GM12878 (cell line): ENCODE measurements at regions not wholly inside any gene's neighbourhood (a gene's known extent, or its start where the extent isn't known, plus 50 kb on each side); places are given as distances from the start of the nearest gene placed in this dataset.

ENCODE experiments used
- ATAC-seq: fragments of 200-7000 bp; cut with Tn5 transposase; 3 replicates; pipeline ENCODE4 v1.9.1; 2020; ENCODE audit warnings: mild to moderate bottlenecking, moderate library complexity
- BruUV-seq: library from RNA; stranded (reverse); fragments of 400-500 nt; replicated peaks from 2 replicates; lab custom pipeline; 2021; lab: Mats Ljungman, UMichigan
- CTCF ChIA-PET: fragments of 300-600 bp; sonication (Branson Sonifier 250); formaldehyde crosslinking; extraction: SDS; loops from one replicate; lab custom pipeline; 2021; ENCODE audit warnings: inconsistent platforms; lab: Yijun Ruan, JAX
- POLR2A ChIA-PET: fragments of 350-600 bp; formaldehyde crosslinking; extraction: SDS; loops from one replicate; lab custom pipeline; 2021; ENCODE audit warnings: inconsistent platforms; lab: Charles Lee
- RAD21 ChIA-PET: fragments of 300-600 bp; sonication (Branson Sonifier 250); formaldehyde crosslinking; loops from one replicate; lab custom pipeline; 2023; ENCODE audit warnings: antibody characterized with exemption; ENCODE audit not compliant: unreplicated experiment; lab: Charles Lee
- SMC1A ChIA-PET: fragments of 300-600 bp; sonication (Branson Sonifier 250); formaldehyde crosslinking; loops from one replicate; lab custom pipeline; 2023; ENCODE audit not compliant: unreplicated experiment, uncharacterized antibody; lab: Charles Lee
- DNase-seq: peaks from one replicate; pipeline ENCODE4 v3.0.0-alpha.2; 2011; ENCODE audit warnings: low read depth, low spot score
- FAIRE-seq: peaks from 3 replicates; lab custom pipeline; 2011; peaks lifted over from hg19 to GRCh38; lab: Jason Lieb, UNC
- H2AFZ ChIP-seq: 2 replicates; pipeline ENCODE4 v1.6.0; 2011; ENCODE audit warnings: low read depth, low read length, control low read depth; ENCODE audit not compliant: control insufficient read depth
- H3K27ac ChIP-seq: 2 replicates; pipeline ENCODE4 v1.5.1; 2011; ENCODE audit warnings: control low read depth; ENCODE audit not compliant: control insufficient read depth, insufficient read depth
- H3K27me3 ChIP-seq, 2 experiments: replicated peaks in 1 of 2; 2 replicates each; pipeline versions ENCODE4 v1.6.0 to v1.6.1; 2011; ENCODE audit warnings: low read length in 1 of 2; ENCODE audit not compliant: control insufficient read depth in 2 of 2, insufficient read depth in 2 of 2
- H3K36me3 ChIP-seq, 2 experiments: 2 replicates each; pipeline ENCODE4 v1.5.1; 2011; ENCODE audit warnings: low read length in 1 of 2; ENCODE audit not compliant: control insufficient read depth in 2 of 2, insufficient read depth in 2 of 2
- H3K4me1 ChIP-seq: 2 replicates; pipeline ENCODE4 v1.6.1; 2011; ENCODE audit warnings: mild to moderate bottlenecking, low read length, moderate library complexity, mixed read lengths; ENCODE audit not compliant: control insufficient read depth, insufficient read depth
- H3K4me2 ChIP-seq: 2 replicates; pipeline ENCODE4 v1.6.0; 2011; ENCODE audit warnings: control low read depth; ENCODE audit not compliant: control insufficient read depth, insufficient read depth
- H3K4me3 ChIP-seq: fragments of 200-600 bp; sonication (generic); 2 replicates; pipeline ENCODE4 v1.5.1; 2016
- H3K79me2 ChIP-seq: 2 replicates; pipeline ENCODE4 v1.6.0; 2011; ENCODE audit warnings: low read length; ENCODE audit not compliant: control insufficient read depth, insufficient read depth
- H3K9ac ChIP-seq: 2 replicates; pipeline ENCODE4 v1.8.0; 2011; ENCODE audit warnings: low read length, control low read depth, mixed read lengths; ENCODE audit not compliant: control insufficient read depth, insufficient read depth
- H3K9me3 ChIP-seq: replicated peaks from 3 replicates; pipeline ENCODE4 v1.5.1; 2011; ENCODE audit warnings: mild to moderate bottlenecking, low read length; ENCODE audit not compliant: control insufficient read depth, insufficient read depth
- H4K20me1 ChIP-seq: 2 replicates; pipeline ENCODE4 v1.6.0; 2011; ENCODE audit not compliant: control insufficient read depth, insufficient read depth
- BACH1 ChIP-seq: fragments of 450-650 bp; IDR thresholded peaks from 2 replicates; pipeline ENCODE4 v1.6.1; 2017; ENCODE audit warnings: mild to moderate bottlenecking, borderline replicate concordance
- IKZF1 ChIP-seq: fragments of 450-650 bp; conservative IDR thresholded peaks from 2 replicates; pipeline ENCODE4 v1.6.1; 2017; ENCODE audit warnings: antibody characterized with exemption, mild to moderate bottlenecking
- IKZF2 ChIP-seq, 2 experiments: fragments of 450-650 bp; IDR thresholded peaks; 2 replicates each; pipeline ENCODE4 v1.6.1; 2017; ENCODE audit warnings: mild to moderate bottlenecking in 2 of 2, moderate library complexity in 2 of 2
- NFYA ChIP-seq: IDR thresholded peaks from 2 replicates; pipeline ENCODE4 v1.6.1; 2011; ENCODE audit warnings: low read depth, mild to moderate bottlenecking, low read length, improper control_type of control experiment, borderline replicate concordance
- PAX5 ChIP-seq: IDR thresholded peaks from 2 replicates; pipeline ENCODE4 v1.6.1; 2011; ENCODE audit warnings: low read depth, low read length, borderline replicate concordance
- RAD21 ChIP-seq: IDR thresholded peaks from 2 replicates; pipeline ENCODE4 v1.6.1; 2011; ENCODE audit warnings: mild to moderate bottlenecking, low read depth, low read length, moderate library complexity; ENCODE audit not compliant: insufficient read depth
- STAT1 ChIP-seq: fragments of 450-650 bp; conservative IDR thresholded peaks from 2 replicates; pipeline ENCODE4 v1.6.1; 2014; ENCODE audit warnings: antibody characterized with exemption, mild to moderate bottlenecking
- TCF12 ChIP-seq: IDR thresholded peaks from 2 replicates; pipeline ENCODE4 v1.6.1; 2011; ENCODE audit warnings: low read depth, mild to moderate bottlenecking, low read length
- WGBS: methylation state at CpG from one replicate; pipeline ENCODE4 v1.1.6; 2016; ENCODE audit warnings: low lambda C conversion rate; ENCODE audit not compliant: insufficient replicate concordance, insufficient coverage; ENCODE audit errors: missing lambda C conversion rate; 5-methylcytosine and 5-hydroxymethylcytosine counted together
- in situ Hi-C: fragments of 300-500 bp; cut with MboI; formaldehyde crosslinking; loops from 9 replicates; pipeline ENCODE4 v1.14.3; 2018; ENCODE audit warnings: mixed read lengths
- intact Hi-C: fragments of 100-400 bp; cut with micrococcal nuclease; formaldehyde crosslinking; loops from one replicate; pipeline ENCODE4 v1.14.2; 2022; ENCODE audit not compliant: unreplicated experiment
- TF ChIP-seq, protein P1 (sequence below): IDR thresholded peaks from 2 replicates; pipeline ENCODE4 v1.6.1; 2011; ENCODE audit warnings: borderline replicate concordance, low read depth, mild to moderate bottlenecking, moderate library complexity, low read length; ENCODE audit not compliant: insufficient read depth, poor library complexity, severe bottlenecking
- TF ChIP-seq, protein P2 (sequence below): fragments of 450-650 bp; IDR thresholded peaks from 2 replicates; pipeline ENCODE4 v1.6.1; 2017; ENCODE audit warnings: mild to moderate bottlenecking, low read depth, inconsistent platforms; ENCODE audit not compliant: poor library complexity, severe bottlenecking

DNA sequence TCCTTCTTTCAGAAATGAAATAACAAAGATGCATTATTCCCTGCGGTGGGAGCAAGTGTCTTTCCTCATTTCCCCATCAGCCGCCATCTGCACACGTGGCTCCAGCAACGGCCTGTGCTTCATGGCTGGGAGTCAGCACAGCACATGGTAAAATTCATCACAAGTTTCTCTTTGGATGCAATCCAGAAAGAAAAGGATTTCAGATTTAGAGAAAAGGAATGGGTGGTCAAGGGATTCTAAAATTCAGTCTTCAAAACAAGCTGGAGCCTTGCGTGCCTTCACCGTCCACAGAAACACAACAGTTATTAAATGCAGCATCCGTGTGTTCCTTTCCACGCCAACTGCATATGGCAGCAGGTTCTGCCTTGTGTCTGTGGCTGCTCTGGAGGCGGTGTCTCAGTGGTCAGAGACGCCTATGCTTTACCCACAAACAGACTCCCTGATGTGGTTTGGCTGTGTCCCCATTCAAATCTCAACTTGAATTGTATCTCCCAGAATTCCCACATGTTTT lies 107.6 kb downstream of the THBS2 start (continued):
- TF ChIP-seq BACH1 (no peak), NFYA (no peak), STAT1 (no peak), IKZF1 (no peak), RAD21 (no peak)
- TF ChIP-seq, protein P1, sequence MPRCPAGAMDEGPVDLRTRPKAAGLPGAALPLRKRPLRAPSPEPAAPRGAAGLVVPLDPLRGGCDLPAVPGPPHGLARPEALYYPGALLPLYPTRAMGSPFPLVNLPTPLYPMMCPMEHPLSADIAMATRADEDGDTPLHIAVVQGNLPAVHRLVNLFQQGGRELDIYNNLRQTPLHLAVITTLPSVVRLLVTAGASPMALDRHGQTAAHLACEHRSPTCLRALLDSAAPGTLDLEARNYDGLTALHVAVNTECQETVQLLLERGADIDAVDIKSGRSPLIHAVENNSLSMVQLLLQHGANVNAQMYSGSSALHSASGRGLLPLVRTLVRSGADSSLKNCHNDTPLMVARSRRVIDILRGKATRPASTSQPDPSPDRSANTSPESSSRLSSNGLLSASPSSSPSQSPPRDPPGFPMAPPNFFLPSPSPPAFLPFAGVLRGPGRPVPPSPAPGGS = no peak
- TF ChIP-seq, all 136 proteins: peak for 0

DNA sequence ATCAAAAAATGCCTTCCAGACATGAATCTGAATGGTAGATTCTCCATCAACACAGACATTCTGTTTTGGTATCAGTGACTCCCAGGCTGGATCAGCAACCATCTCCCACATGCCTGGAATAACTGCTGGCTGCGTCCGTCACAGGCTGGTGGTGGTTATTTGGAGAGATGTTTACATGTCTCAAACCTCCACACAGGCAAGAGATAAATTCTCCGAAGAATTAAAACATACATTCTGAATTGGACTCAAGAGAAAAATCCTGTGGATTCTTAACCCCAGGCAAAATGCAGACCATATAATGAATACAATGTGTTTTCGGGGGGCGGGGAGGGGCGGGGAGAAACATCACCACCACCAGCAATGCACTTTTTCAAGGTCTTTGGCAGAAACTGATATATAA lies 108.2 kb downstream of the THBS2 start:
- Histone ChIP-seq H3K4me3 (no peak overlapping the region), H3K79me2 (no peaks in the 10 kb centered on the region), H4K20me1 (no peaks in the 10 kb centered on the region), H3K4me2 (no peak overlapping the region), H3K36me3 (no peaks in the 10 kb centered on the region), H3K27me3 (no peaks in the 10 kb centered on the region), H3K27ac (no peak overlapping the region), H3K4me1 (no peaks in the 10 kb centered on the region), H3K9me3 (no peaks in the 10 kb centered on the region; the same call in 2 of the 3 replicates), H2AFZ (no peak overlapping the region), H3K9ac (no peak overlapping the region)
- intact Hi-C loops (no loop called here), in situ Hi-C loops (no loop called here)
- RAD21 ChIA-PET = no interaction called here
- WGBS = 63% methylated on average over 6 of the region's 6 CpGs
- SMC1A ChIA-PET = no interaction called here
- POLR2A ChIA-PET = no interaction called here
- DNase-seq = no peak
- TF ChIP-seq, protein P2, sequence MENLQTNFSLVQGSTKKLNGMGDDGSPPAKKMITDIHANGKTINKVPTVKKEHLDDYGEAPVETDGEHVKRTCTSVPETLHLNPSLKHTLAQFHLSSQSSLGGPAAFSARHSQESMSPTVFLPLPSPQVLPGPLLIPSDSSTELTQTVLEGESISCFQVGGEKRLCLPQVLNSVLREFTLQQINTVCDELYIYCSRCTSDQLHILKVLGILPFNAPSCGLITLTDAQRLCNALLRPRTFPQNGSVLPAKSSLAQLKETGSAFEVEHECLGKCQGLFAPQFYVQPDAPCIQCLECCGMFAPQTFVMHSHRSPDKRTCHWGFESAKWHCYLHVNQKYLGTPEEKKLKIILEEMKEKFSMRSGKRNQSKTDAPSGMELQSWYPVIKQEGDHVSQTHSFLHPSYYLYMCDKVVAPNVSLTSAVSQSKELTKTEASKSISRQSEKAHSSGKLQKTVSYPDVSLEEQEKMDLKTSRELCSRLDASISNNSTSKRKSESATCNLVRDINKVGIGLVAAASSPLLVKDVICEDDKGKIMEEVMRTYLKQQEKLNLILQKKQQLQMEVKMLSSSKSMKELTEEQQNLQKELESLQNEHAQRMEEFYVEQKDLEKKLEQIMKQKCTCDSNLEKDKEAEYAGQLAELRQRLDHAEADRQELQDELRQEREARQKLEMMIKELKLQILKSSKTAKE = no peak
- no peak for TF ChIP-seq TCF12
- TF ChIP-seq PAX5 = no peak
- TF ChIP-seq IKZF2 (IDR thresholded peaks at IDR 0.05) = no peak
- BruUV-seq = no TSS peak
- CTCF ChIA-PET = no interaction called here
- ATAC-seq = no peak
- FAIRE-seq = no peak
